Neural crest cell (in vitro differentiated cells): ENCODE measurements at regions not wholly inside any gene's neighbourhood (a gene's known extent, or its start where the extent isn't known, plus 50 kb on each side); places are given as distances from the start of the nearest gene placed in this dataset.
A peak's percentile ranks its signal among the peaks of the same experiment; 100 is the strongest.
"Not testable (repeated sequence)": the region's sequence is repeated elsewhere in the genome, so short reads cannot be mapped to it uniquely, and the experiment has no call there.

ENCODE experiments used
- DNase-seq: peaks from one replicate; pipeline ENCODE4 v3.0.0; 2021; ENCODE audit warnings: low read depth, mixed read lengths, low spot score
- H3K27ac Mint-ChIP-seq: one replicate; pipeline ENCODE4 v1.8.0; 2021; ENCODE audit warnings: mild to moderate bottlenecking, mixed read lengths; ENCODE audit not compliant: unreplicated experiment
- H3K27me3 Mint-ChIP-seq: 2 replicates; pipeline ENCODE4 v1.8.0; 2021; ENCODE audit warnings: low read depth, mild to moderate bottlenecking, mixed read lengths
- H3K36me3 Mint-ChIP-seq: 2 replicates; pipeline ENCODE4 v1.8.0; 2021; ENCODE audit warnings: low read depth, mild to moderate bottlenecking, mixed read lengths
- H3K4me1 Mint-ChIP-seq: 2 replicates; pipeline ENCODE4 v1.8.0; 2021; ENCODE audit warnings: mixed read lengths
- H3K4me3 Mint-ChIP-seq: one replicate; pipeline ENCODE4 v1.8.0; 2021; ENCODE audit warnings: mild to moderate bottlenecking, mixed read lengths
- H3K9me3 Mint-ChIP-seq: 2 replicates; pipeline ENCODE4 v1.8.0; 2021; ENCODE audit warnings: mixed read lengths
- TF ChIP-seq, protein P1 (sequence below): fragments of 200-600 bp; sonication (generic); conservative IDR thresholded peaks from 2 replicates; pipeline ENCODE4 v1.5.0; 2021; ENCODE audit warnings: antibody characterized with exemption, mild to moderate bottlenecking

DNA sequence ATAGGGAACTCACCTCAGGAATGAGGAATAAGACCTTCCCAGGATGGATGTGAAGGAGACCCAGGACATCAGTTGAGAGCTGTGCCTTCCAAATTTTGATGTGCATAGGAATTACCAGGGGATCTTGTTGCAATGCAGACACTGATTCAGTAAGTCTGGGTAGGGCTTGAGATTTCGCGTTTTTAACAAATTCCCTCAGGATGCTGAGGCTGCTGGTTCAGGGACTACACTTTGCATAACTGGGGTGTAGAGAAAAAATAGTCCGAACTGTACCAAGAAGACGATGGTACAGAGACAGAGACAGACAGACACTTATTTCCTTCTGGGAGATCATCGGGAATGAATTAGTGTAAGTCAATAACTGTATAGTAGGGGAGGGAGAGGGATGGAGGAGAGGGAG, 82.3 kb upstream of the FREM1 start:
- Mint-ChIP-seq H3K9me3 (peaks cover 5% of the 10 kb centered on the region), H3K27ac (peak overlapping the region; percentile 40), H3K27me3 (no peaks in the 10 kb centered on the region), H3K4me3 (peak overlapping the region; percentile 87), H3K36me3 (peaks cover 7% of the 10 kb centered on the region), H3K4me1 (peaks cover 24% of the 10 kb centered on the region)
- TF ChIP-seq, protein P1, sequence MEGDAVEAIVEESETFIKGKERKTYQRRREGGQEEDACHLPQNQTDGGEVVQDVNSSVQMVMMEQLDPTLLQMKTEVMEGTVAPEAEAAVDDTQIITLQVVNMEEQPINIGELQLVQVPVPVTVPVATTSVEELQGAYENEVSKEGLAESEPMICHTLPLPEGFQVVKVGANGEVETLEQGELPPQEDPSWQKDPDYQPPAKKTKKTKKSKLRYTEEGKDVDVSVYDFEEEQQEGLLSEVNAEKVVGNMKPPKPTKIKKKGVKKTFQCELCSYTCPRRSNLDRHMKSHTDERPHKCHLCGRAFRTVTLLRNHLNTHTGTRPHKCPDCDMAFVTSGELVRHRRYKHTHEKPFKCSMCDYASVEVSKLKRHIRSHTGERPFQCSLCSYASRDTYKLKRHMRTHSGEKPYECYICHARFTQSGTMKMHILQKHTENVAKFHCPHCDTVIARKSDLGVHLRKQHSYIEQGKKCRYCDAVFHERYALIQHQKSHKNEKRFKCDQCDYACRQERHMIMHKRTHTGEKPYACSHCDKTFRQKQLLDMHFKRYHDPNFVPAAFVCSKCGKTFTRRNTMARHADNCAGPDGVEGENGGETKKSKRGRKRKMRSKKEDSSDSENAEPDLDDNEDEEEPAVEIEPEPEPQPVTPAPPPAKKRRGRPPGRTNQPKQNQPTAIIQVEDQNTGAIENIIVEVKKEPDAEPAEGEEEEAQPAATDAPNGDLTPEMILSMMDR: no peak
- DNase-seq: no peak

DNA sequence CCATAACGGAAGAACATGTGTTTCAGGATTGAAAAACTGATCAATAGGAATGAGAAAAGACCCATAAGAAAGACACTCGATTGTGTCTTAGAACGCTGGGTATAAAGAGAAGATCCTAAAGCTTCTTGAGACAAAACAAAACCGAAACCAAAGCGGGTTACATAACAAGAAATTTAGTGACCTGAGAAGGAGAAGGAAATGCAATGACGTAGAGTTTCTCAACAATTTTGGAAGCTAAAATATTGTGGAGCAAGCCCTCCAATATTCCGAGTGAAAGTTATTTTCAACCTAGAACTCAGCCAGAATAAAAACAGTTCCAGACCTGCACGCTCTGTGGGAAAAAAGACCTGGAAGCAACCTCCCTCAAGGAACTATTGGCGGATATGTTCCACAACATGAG, 81.9 kb upstream of the FREM1 start:
- DNase-seq: no peak
- H3K4me1 Mint-ChIP-seq: peaks cover 24% of the 10 kb centered on the region
- H3K36me3 Mint-ChIP-seq: peaks cover 7% of the 10 kb centered on the region
- H3K27me3 Mint-ChIP-seq: no peaks in the 10 kb centered on the region
- H3K9me3 Mint-ChIP-seq: peaks cover 5% of the 10 kb centered on the region
- H3K27ac Mint-ChIP-seq: no peak overlapping the region
- TF ChIP-seq, protein P1: no peak
- peak overlapping the region; percentile 87 for H3K4me3 Mint-ChIP-seq

DNA sequence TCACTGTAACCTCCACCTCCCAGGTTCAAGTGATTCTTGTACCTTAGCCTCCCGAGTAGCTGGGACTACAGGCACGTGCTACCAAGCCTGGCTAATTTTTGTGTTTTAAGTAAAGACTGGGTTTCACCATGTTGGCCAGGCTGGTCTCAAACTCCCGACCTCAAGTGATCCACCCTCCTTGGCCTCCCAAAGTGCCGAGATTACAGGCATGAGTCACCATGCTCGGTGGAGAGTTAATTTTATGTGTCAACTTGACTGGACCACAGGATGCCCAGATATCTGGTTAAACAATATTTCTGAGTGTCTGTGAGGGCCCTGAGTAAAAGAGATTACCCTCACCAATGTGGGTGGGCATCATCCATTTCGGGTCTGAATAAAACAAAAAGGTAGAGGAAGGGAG, 80.4 kb upstream of the FREM1 start:
- not testable (repeated sequence) for H3K27me3 Mint-ChIP-seq, H3K9me3 Mint-ChIP-seq, H3K27ac Mint-ChIP-seq, H3K36me3 Mint-ChIP-seq, DNase-seq, H3K4me3 Mint-ChIP-seq
- peaks cover 24% of the 10 kb centered on the region for H3K4me1 Mint-ChIP-seq

DNA sequence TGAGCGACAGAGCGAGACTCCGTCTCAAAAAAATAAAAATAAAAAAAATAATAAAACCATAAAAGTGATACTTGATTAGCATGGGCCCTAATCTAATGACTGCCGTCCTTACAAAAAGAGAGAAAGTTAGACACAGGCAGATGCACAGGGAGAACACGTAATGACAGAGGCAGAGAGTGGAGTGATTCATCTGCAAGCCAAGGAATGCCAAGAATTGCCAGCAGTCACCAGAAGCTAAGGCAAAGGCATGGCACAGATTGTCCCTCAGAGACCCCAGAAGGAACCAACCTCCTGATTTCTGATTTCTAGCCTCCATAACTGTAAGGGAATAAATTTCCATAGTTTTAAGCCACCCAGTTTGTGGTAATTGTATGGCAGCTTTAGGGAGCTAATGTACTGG, 79.6 kb upstream of the FREM1 start:
- Mint-ChIP-seq H3K27ac (no peak overlapping the region), H3K27me3 (no peaks in the 10 kb centered on the region), H3K9me3 (peaks cover 5% of the 10 kb centered on the region), H3K4me1 (peaks cover 24% of the 10 kb centered on the region), H3K4me3 (no peak overlapping the region), H3K36me3 (peaks cover 7% of the 10 kb centered on the region)
- no peak for DNase-seq
- TF ChIP-seq, protein P1: no peak

DNA sequence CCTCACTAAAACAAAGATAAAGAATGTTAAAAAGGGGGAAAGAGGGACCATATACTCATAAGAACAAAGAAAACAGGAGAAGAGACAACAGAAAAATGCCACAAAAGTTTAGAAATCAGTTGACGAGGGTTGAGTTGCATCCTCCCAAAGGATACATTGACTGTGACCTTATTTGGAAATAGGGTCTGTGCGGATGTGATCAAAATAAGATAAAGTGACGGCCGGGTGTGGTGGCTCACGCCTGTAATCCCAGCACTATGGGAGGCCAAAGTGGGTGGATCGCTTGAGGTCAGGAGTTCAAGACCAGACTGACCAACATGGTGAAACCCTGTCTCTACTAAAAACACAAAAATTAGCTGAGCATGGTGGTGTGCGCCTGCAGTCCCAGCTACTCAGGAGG, 79.1 kb upstream of the FREM1 start:
- H3K36me3 Mint-ChIP-seq, H3K4me3 Mint-ChIP-seq, H3K27ac Mint-ChIP-seq, H3K27me3 Mint-ChIP-seq, DNase-seq, H3K9me3 Mint-ChIP-seq: not testable (repeated sequence)
- H3K4me1 Mint-ChIP-seq: peaks cover 22% of the 10 kb centered on the region

DNA sequence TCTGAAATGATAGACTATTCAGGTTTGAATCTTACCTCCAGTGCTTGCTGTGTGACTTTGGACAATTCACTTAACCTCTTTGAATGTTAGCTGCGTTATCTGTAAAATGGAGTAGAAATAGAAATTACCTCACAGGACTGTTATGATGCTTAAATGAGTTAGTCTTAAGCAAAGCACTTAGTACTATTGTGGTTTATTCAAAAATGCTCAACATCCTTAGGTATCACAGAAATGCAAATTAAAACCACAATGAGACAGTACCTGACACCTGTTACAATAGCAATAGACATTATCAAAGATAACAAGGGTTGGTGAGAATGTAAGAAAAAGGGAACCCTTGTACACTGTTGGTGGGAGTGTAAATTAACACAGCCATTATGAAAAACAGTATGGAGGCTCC, 77.6 kb upstream of the FREM1 start:
- no peak for DNase-seq
- Mint-ChIP-seq H3K27ac (no peak overlapping the region), H3K36me3 (peaks cover 7% of the 10 kb centered on the region), H3K9me3 (peaks cover 5% of the 10 kb centered on the region), H3K4me1 (peaks cover 11% of the 10 kb centered on the region), H3K4me3 (no peak overlapping the region), H3K27me3 (no peaks in the 10 kb centered on the region)
- TF ChIP-seq, protein P1: no peak

DNA sequence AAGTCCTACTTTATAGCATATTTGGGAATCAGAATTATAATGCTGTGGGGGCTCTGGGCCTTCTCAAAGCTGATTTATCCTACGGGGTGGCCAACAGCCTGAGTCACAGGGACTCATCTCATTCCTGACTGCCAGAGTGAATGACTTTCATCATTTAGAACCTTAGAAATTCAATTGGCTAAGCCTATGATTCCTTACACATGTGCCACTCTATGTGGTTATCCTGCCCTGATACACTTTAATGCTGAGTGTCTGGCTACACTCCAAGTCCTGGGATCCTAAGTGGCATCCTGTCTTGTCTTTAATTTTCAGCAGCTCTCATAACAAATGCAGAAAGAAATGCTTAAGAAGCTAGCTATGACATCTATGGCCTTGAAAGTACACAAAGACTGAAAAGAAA, 75.2 kb upstream of the FREM1 start:
- peaks cover 9% of the 10 kb centered on the region for H3K36me3 Mint-ChIP-seq
- no peak overlapping the region for H3K4me3 Mint-ChIP-seq
- H3K4me1 Mint-ChIP-seq: no peaks in the 10 kb centered on the region
- H3K9me3 Mint-ChIP-seq: no peaks in the 10 kb centered on the region
- H3K27me3 Mint-ChIP-seq: no peaks in the 10 kb centered on the region
- TF ChIP-seq, protein P1: no peak
- no peak overlapping the region for H3K27ac Mint-ChIP-seq
- no peak for DNase-seq
